ENCODE measurements at regions not wholly inside any gene's neighbourhood (a gene's known extent, or its start where the extent isn't known, plus 50 kb on each side); places are given as distances from the start of the nearest gene placed in this dataset.

DNA sequence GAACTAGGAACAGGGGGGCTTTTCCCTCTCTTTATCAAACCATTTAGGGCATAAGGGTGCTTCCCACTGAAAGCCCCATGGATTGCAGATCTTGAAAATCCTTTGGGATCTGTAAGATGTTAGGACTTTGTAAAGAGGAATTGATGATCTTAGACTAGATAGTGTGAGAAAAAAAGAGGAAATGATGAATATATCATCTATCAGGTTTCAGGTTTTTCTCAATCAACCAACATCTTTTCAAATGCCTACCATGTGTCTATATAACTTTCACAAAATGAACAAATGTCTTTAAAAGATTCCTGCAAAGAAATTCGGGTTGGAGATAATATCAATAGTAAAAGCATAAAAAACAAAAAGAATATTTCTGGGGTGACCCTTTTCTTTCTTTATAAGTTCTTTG lies 50.1 kb downstream of the KCNC4 start:
- no peak overlapping the region for H3K4me3 ChIP-seq (replicated peaks; ENCODE audit: insufficient read depth, low read length)
- H3K27me3 ChIP-seq (ENCODE audit: insufficient read depth, poor library complexity, severe bottlenecking) = no peaks in the 10 kb centered on the region
- DNase-seq (ENCODE audit: low read depth in 1 of 2, low spot score in 1 of 2) = no peak
- TF ChIP-seq REST (IDR thresholded peaks at IDR 0.05; ENCODE audit: insufficient replicate concordance, low read depth) = no peak
- peak; percentile 68 for TF ChIP-seq SPI1 (IDR thresholded peaks at IDR 0.05; ENCODE audit: borderline replicate concordance, low read depth)
- no peak overlapping the region for H3K27ac ChIP-seq (replicated peaks)

GRCh38 chr1:110262296-110262695 lies 52.2 kb downstream of the KCNC4 start:
- TF ChIP-seq, protein P1, sequence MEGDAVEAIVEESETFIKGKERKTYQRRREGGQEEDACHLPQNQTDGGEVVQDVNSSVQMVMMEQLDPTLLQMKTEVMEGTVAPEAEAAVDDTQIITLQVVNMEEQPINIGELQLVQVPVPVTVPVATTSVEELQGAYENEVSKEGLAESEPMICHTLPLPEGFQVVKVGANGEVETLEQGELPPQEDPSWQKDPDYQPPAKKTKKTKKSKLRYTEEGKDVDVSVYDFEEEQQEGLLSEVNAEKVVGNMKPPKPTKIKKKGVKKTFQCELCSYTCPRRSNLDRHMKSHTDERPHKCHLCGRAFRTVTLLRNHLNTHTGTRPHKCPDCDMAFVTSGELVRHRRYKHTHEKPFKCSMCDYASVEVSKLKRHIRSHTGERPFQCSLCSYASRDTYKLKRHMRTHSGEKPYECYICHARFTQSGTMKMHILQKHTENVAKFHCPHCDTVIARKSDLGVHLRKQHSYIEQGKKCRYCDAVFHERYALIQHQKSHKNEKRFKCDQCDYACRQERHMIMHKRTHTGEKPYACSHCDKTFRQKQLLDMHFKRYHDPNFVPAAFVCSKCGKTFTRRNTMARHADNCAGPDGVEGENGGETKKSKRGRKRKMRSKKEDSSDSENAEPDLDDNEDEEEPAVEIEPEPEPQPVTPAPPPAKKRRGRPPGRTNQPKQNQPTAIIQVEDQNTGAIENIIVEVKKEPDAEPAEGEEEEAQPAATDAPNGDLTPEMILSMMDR (IDR thresholded peaks at IDR 0.05; ENCODE audit: insufficient read depth, low read length) = no peak
- no peak for TF ChIP-seq GABPA (IDR thresholded peaks at IDR 0.05; ENCODE audit: low read depth)
- no peak for TF ChIP-seq POLR2AphosphoS5 (IDR thresholded peaks at IDR 0.05; ENCODE audit: low read depth)
- peak in 1 of 2 experiments; percentile 23 for DNase-seq (ENCODE audit: low read depth in 1 of 2, low spot score in 1 of 2)
- H3K4me3 ChIP-seq (replicated peaks; ENCODE audit: insufficient read depth, low read length) = no peak overlapping the region
- H3K27ac ChIP-seq (replicated peaks) = no peak overlapping the region
- H3K27me3 ChIP-seq (ENCODE audit: insufficient read depth, poor library complexity, severe bottlenecking) = no peaks in the 10 kb centered on the region

DNA sequence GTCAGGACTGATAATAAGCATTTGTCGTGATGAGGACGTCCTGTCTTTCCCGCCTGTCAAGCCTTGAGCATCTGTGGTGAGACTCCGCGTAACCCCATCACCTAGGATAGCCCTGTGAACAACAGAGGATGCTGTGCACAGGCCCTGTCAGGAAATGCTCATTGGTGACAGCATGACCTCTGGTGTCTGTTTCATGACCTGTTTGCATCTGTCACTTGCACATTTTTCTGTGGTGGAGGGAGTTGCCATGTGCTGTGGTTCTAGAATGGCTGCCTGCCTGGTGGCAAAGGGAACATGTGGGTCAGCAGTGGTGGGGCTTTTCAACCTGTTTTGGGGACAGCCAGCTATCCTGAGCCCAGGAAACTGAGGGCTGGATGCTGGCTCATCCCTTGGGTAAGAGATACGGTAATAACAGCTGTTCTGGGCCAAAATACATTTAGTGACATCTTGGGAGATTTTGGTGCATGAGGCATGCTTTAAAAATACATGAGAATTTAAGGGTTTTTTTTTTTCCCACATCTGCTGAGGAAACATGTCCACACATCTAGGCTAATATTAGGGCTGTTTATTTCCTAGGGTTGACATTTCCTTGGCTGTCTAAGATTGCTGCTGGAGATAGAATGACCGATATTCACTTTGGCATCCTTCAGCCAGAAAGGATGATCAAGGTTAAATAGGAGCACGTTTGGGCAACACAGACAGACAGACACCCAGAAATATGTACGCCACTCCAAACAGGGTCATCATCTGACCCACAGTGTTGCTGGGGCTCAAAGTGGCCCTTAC lies 52.9 kb downstream of the KCNC4 start:
- DNase-seq (ENCODE audit: low read depth in 1 of 2, low spot score in 1 of 2) = peak; percentile 39 to 49
- no peak overlapping the region for H3K4me3 ChIP-seq (replicated peaks; ENCODE audit: insufficient read depth, low read length)
- TF ChIP-seq SPI1 (IDR thresholded peaks at IDR 0.05; ENCODE audit: borderline replicate concordance, low read depth) (no peak), POLR2AphosphoS5 (IDR thresholded peaks at IDR 0.05; ENCODE audit: low read depth) (peak; percentile 96)
- no peaks in the 10 kb centered on the region for H3K27me3 ChIP-seq (ENCODE audit: insufficient read depth, poor library complexity, severe bottlenecking)
- no peak overlapping the region for H3K27ac ChIP-seq (replicated peaks)

GRCh38 chr1:110264430-110264829 lies 54.3 kb downstream of the KCNC4 start:
- DNase-seq (ENCODE audit: low read depth in 1 of 2, low spot score in 1 of 2) = no peak
- TF ChIP-seq GABPA (IDR thresholded peaks at IDR 0.05; ENCODE audit: low read depth) = no peak
- no peak for TF ChIP-seq REST (IDR thresholded peaks at IDR 0.05; ENCODE audit: insufficient replicate concordance, low read depth)
- H3K27me3 ChIP-seq (ENCODE audit: insufficient read depth, poor library complexity, severe bottlenecking) = no peaks in the 10 kb centered on the region

DNA sequence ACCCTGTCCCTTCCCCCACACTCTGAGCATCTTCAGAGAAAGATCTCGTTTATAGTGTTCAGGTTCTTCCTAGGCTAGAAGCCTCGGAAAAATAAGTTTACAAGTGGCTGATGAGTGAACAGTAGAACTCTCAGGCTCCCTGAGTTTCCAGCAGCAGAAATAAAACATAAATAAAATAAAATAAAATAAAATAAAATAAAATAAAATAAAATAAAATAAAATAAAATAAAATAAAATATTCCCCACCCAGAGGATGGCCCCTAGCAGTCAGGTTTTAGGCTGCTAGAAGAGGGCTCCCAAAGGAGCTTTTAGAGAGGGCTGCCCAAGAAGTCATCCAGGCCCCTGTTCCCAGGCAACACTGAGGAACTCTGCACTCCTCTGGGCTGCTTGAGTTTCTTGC lies 55.1 kb downstream of the KCNC4 start:
- Histone ChIP-seq H3K27ac (replicated peaks) (no peak overlapping the region), H3K4me3 (replicated peaks; ENCODE audit: insufficient read depth, low read length) (no peak overlapping the region), H3K27me3 (ENCODE audit: insufficient read depth, poor library complexity, severe bottlenecking) (no peaks in the 10 kb centered on the region)
- DNase-seq (ENCODE audit: low read depth in 1 of 2, low spot score in 1 of 2) = no peak
- TF ChIP-seq REST (IDR thresholded peaks at IDR 0.05; ENCODE audit: insufficient replicate concordance, low read depth) = no peak
- TF ChIP-seq GABPA (IDR thresholded peaks at IDR 0.05; ENCODE audit: low read depth) = no peak
- no peak for TF ChIP-seq POLR2AphosphoS5 (IDR thresholded peaks at IDR 0.05; ENCODE audit: low read depth)
- TF ChIP-seq SPI1 (IDR thresholded peaks at IDR 0.05; ENCODE audit: borderline replicate concordance, low read depth) = no peak
- TF ChIP-seq, protein P1 (IDR thresholded peaks at IDR 0.05; ENCODE audit: insufficient read depth, low read length) = no peak

More at GRCh38 chr1:110264430-110264829, 54.3 kb downstream of the KCNC4 start:
- H3K4me3 ChIP-seq (replicated peaks; ENCODE audit: insufficient read depth, low read length) = no peak overlapping the region
- H3K27ac ChIP-seq (replicated peaks) = no peak overlapping the region
